GM12878 (cell line): ENCODE measurements at regions not wholly inside any gene's neighbourhood (a gene's known extent, or its start where the extent isn't known, plus 50 kb on each side); places are given as distances from the start of the nearest gene placed in this dataset.
"Not testable (repeated sequence)": the region's sequence is repeated elsewhere in the genome, so short reads cannot be mapped to it uniquely, and the experiment has no call there.

Experiments used
- ATAC-seq: fragments of 200-7000 bp; cut with Tn5 transposase; 3 replicates; pipeline ENCODE4 v1.9.1; 2020; ENCODE audit warnings: mild to moderate bottlenecking, moderate library complexity
- BruUV-seq: library from RNA; stranded (reverse); fragments of 400-500 nt; replicated peaks from 2 replicates; lab custom pipeline; 2021; lab: Mats Ljungman, UMichigan
- CTCF ChIA-PET: fragments of 300-600 bp; sonication (Branson Sonifier 250); formaldehyde crosslinking; extraction: SDS; loops from one replicate; lab custom pipeline; 2021; ENCODE audit warnings: inconsistent platforms; lab: Yijun Ruan, JAX
- POLR2A ChIA-PET: fragments of 350-600 bp; formaldehyde crosslinking; extraction: SDS; loops from one replicate; lab custom pipeline; 2021; ENCODE audit warnings: inconsistent platforms; lab: Charles Lee
- RAD21 ChIA-PET: fragments of 300-600 bp; sonication (Branson Sonifier 250); formaldehyde crosslinking; loops from one replicate; lab custom pipeline; 2023; ENCODE audit warnings: antibody characterized with exemption; ENCODE audit not compliant: unreplicated experiment; lab: Charles Lee
- SMC1A ChIA-PET: fragments of 300-600 bp; sonication (Branson Sonifier 250); formaldehyde crosslinking; loops from one replicate; lab custom pipeline; 2023; ENCODE audit not compliant: unreplicated experiment, uncharacterized antibody; lab: Charles Lee
- DNase-seq: peaks from one replicate; pipeline ENCODE4 v3.0.0-alpha.2; 2011; ENCODE audit warnings: low read depth, low spot score
- FAIRE-seq: peaks from 3 replicates; lab custom pipeline; 2011; peaks lifted over from hg19 to GRCh38; lab: Jason Lieb, UNC
- H2AFZ ChIP-seq: 2 replicates; pipeline ENCODE4 v1.6.0; 2011; ENCODE audit warnings: low read depth, low read length, control low read depth; ENCODE audit not compliant: control insufficient read depth
- H3K27ac ChIP-seq: 2 replicates; pipeline ENCODE4 v1.5.1; 2011; ENCODE audit warnings: control low read depth; ENCODE audit not compliant: control insufficient read depth, insufficient read depth
- H3K27me3 ChIP-seq, 2 experiments: replicated peaks in 1 of 2; 2 replicates each; pipeline versions ENCODE4 v1.6.0 to v1.6.1; 2011; ENCODE audit warnings: low read length in 1 of 2; ENCODE audit not compliant: control insufficient read depth in 2 of 2, insufficient read depth in 2 of 2
- H3K36me3 ChIP-seq, 2 experiments: 2 replicates each; pipeline ENCODE4 v1.5.1; 2011; ENCODE audit warnings: low read length in 1 of 2; ENCODE audit not compliant: control insufficient read depth in 2 of 2, insufficient read depth in 2 of 2
- H3K4me1 ChIP-seq: 2 replicates; pipeline ENCODE4 v1.6.1; 2011; ENCODE audit warnings: mild to moderate bottlenecking, low read length, moderate library complexity, mixed read lengths; ENCODE audit not compliant: control insufficient read depth, insufficient read depth
- H3K4me2 ChIP-seq: 2 replicates; pipeline ENCODE4 v1.6.0; 2011; ENCODE audit warnings: control low read depth; ENCODE audit not compliant: control insufficient read depth, insufficient read depth
- H3K4me3 ChIP-seq: fragments of 200-600 bp; sonication (generic); 2 replicates; pipeline ENCODE4 v1.5.1; 2016
- H3K79me2 ChIP-seq: 2 replicates; pipeline ENCODE4 v1.6.0; 2011; ENCODE audit warnings: low read length; ENCODE audit not compliant: control insufficient read depth, insufficient read depth
- H3K9ac ChIP-seq: 2 replicates; pipeline ENCODE4 v1.8.0; 2011; ENCODE audit warnings: low read length, control low read depth, mixed read lengths; ENCODE audit not compliant: control insufficient read depth, insufficient read depth
- H3K9me3 ChIP-seq: replicated peaks from 3 replicates; pipeline ENCODE4 v1.5.1; 2011; ENCODE audit warnings: mild to moderate bottlenecking, low read length; ENCODE audit not compliant: control insufficient read depth, insufficient read depth
- H4K20me1 ChIP-seq: 2 replicates; pipeline ENCODE4 v1.6.0; 2011; ENCODE audit not compliant: control insufficient read depth, insufficient read depth
- BRCA1 ChIP-seq: IDR thresholded peaks from 2 replicates; pipeline ENCODE4 v1.6.1; 2011; ENCODE audit warnings: low read depth, low read length, improper control_type of control experiment
- CHD1 ChIP-seq: IDR thresholded peaks from 2 replicates; pipeline ENCODE4 v1.6.1; 2012; ENCODE audit warnings: low read depth, low read length, improper control_type of control experiment
- EED ChIP-seq: sonication (generic); IDR thresholded peaks from 2 replicates; pipeline ENCODE4 v1.6.1; 2016; ENCODE audit warnings: antibody characterized with exemption, low read depth
- EP300 ChIP-seq, 2 experiments: fragments of 150-350 bp in 1 of 2; IDR thresholded peaks; 2 replicates each; pipeline ENCODE4 v1.6.1; 2011 to 2012; ENCODE audit warnings: low read depth in 2 of 2, low read length in 2 of 2, borderline replicate concordance in 1 of 2, improper control_type of control experiment in 1 of 2, inconsistent platforms in 1 of 2; ENCODE audit not compliant: control insufficient read depth in 1 of 2
- TAF1 ChIP-seq: IDR thresholded peaks from 2 replicates; pipeline ENCODE4 v1.6.1; 2011; ENCODE audit warnings: mild to moderate bottlenecking, low read depth, low read length, borderline replicate concordance
- WGBS: methylation state at CpG from one replicate; pipeline ENCODE4 v1.1.6; 2016; ENCODE audit warnings: low lambda C conversion rate; ENCODE audit not compliant: insufficient replicate concordance, insufficient coverage; ENCODE audit errors: missing lambda C conversion rate; 5-methylcytosine and 5-hydroxymethylcytosine counted together
- in situ Hi-C: fragments of 300-500 bp; cut with MboI; formaldehyde crosslinking; loops from 9 replicates; pipeline ENCODE4 v1.14.3; 2018; ENCODE audit warnings: mixed read lengths
- intact Hi-C: fragments of 100-400 bp; cut with micrococcal nuclease; formaldehyde crosslinking; loops from one replicate; pipeline ENCODE4 v1.14.2; 2022; ENCODE audit not compliant: unreplicated experiment

DNA sequence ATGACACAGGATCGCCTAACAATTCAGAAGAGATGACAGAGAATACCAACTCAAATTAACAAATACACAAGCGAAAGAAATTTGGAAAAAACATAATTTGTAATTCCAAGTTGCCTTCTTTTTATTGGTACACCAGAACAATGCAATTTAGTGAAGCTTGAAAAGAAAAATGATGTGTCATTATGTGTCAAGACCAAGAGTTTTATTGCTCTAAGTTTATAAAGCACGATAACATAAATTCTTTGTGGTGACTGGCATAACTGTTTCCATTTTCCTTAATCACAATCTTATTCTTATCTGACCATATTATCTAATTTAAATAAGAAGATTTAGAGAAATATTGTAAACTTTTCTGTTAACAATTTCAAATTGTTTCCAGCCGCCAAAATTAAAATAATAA, 273.2 kb upstream of the TECRL start:
- intact Hi-C loops, result no loop called here
- Histone ChIP-seq H3K4me2 (no peak overlapping the region), H3K79me2 (no peaks in the 10 kb centered on the region), H3K27me3 (no peaks in the 10 kb centered on the region), H3K36me3 (no peaks in the 10 kb centered on the region), H3K27ac (no peak overlapping the region), H2AFZ (no peak overlapping the region), H3K9me3 (no peaks in the 10 kb centered on the region), H3K4me3 (no peak overlapping the region), H4K20me1 (no peaks in the 10 kb centered on the region), H3K9ac (no peak overlapping the region), H3K4me1 (no peaks in the 10 kb centered on the region)
- FAIRE-seq, result no peak
- ChIA-PET RAD21 (no interaction called here), SMC1A (no interaction called here), POLR2A (no interaction called here), CTCF (no interaction called here)
- in situ Hi-C loops, result no loop called here
- BruUV-seq, result no TSS peak
- no peak for TF ChIP-seq CHD1
- no peak for TF ChIP-seq EP300 (IDR thresholded peaks at IDR 0.05; ENCODE audit: borderline replicate concordance in 1 of 2, control insufficient read depth in 1 of 2, low read depth in 2 of 2, low read length in 2 of 2)
- no peak for TF ChIP-seq TAF1
- no peak for TF ChIP-seq BRCA1
- TF ChIP-seq EED, result no peak
- no peak for DNase-seq
- no peak for ATAC-seq
- WGBS, result 21% methylated on average over 4 of the region's 4 CpGs

DNA sequence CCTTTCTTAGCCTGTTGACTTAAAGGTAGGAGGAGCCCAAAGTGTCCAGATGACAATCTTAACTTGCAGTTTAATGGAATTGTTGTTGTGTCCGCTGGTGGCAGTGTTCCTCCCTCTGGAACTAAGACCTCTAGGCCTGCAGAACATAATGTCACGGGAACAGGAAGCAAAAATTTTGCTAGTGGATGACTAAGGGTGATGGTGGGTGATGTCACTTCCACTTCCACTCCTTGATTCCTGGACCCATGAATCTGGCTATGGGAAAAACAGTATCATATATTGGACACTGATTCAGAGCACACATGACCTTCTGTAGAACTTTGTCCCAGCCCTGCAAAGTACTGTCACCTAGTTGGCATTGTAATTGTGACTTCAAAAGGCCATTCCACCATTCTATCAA, 263.9 kb upstream of the TECRL start:
- H4K20me1 ChIP-seq, H2AFZ ChIP-seq, H3K79me2 ChIP-seq, POLR2A ChIA-PET, H3K4me3 ChIP-seq, H3K36me3 ChIP-seq, H3K4me2 ChIP-seq, H3K27me3 ChIP-seq, DNase-seq, H3K9me3 ChIP-seq, RAD21 ChIA-PET, SMC1A ChIA-PET, intact Hi-C loops, FAIRE-seq, BruUV-seq, H3K9ac ChIP-seq, H3K27ac ChIP-seq, ATAC-seq, H3K4me1 ChIP-seq, in situ Hi-C loops, CTCF ChIA-PET: not testable (repeated sequence)
- 0% methylated on average over 2 of the region's 2 CpGs for WGBS
